HEK293 (cell line): ENCODE measurements at regions not wholly inside any gene's neighbourhood (a gene's known extent, or its start where the extent isn't known, plus 50 kb on each side); places are given as distances from the start of the nearest gene placed in this dataset.

Experiments used
- CTCF ChIA-PET: fragments of 350-600 bp; formaldehyde crosslinking; extraction: SDS; loops from one replicate; lab custom pipeline; 2021; ENCODE audit warnings: antibody characterized with exemption; lab: Yijun Ruan, JAX
- POLR2A ChIA-PET: fragments of 300-600 bp; formaldehyde crosslinking; extraction: SDS; loops from one replicate; lab custom pipeline; 2020; ENCODE audit warnings: antibody characterized with exemption, inconsistent platforms; lab: Yijun Ruan, JAX
- H3K27ac ChIP-seq: fragments of 200-500 bp; sonication (Bioruptor generic); 2 replicates; pipeline ENCODE4 v1.5.1; 2014; ENCODE audit warnings: low read depth, low read length, control low read depth, inconsistent platforms; ENCODE audit errors: extremely low read depth
- H3K36me3 ChIP-seq, 2 experiments: fragments of 200-500 bp in 1 of 2; sonication (Bioruptor generic) in 1 of 2; 1 replicate in 1 of 2; 2 replicates in 1 of 2; pipeline ENCODE4 v1.5.1; 2014 to 2017; ENCODE audit warnings: inconsistent platforms in 2 of 2, low read length in 2 of 2; ENCODE audit not compliant: control insufficient read depth in 2 of 2, insufficient read depth in 1 of 2
- H3K4me1 ChIP-seq: fragments of 200-500 bp; sonication (Bioruptor generic); 2 replicates; pipeline ENCODE4 v1.5.1; 2014; ENCODE audit warnings: mild to moderate bottlenecking, low read length, inconsistent platforms; ENCODE audit not compliant: control insufficient read depth, insufficient read depth
- H3K4me3 ChIP-seq: 2 replicates; pipeline ENCODE4 v1.5.1; 2011; ENCODE audit warnings: low read depth, mild to moderate bottlenecking, control low read depth, low read length, moderate library complexity
- H3K9me3 ChIP-seq: fragments of 200-500 bp; sonication (Bioruptor generic); 2 replicates; pipeline ENCODE4 v1.5.1; 2014; ENCODE audit warnings: low read depth, low read length, inconsistent platforms; ENCODE audit not compliant: control insufficient read depth, insufficient read depth
- AEBP2 ChIP-seq: fragments of 450-650 bp; formaldehyde crosslinking; IDR thresholded peaks from 2 replicates; pipeline ENCODE4 v1.5.1; 2016; ENCODE audit warnings: missing biosample characterization, missing genetic modification characterization, borderline replicate concordance
- EGR2 ChIP-seq: fragments of 450-650 bp; formaldehyde crosslinking; IDR thresholded peaks from 2 replicates; pipeline ENCODE4 v1.5.1; 2016; ENCODE audit warnings: low read depth, missing biosample characterization, missing genetic modification characterization
- RBAK ChIP-seq: fragments of 450-650 bp; formaldehyde crosslinking; IDR thresholded peaks from 2 replicates; pipeline ENCODE4 v1.5.1; 2016; ENCODE audit warnings: missing biosample characterization, missing genetic modification characterization
- ZIC2 ChIP-seq: fragments of 450-650 bp; formaldehyde crosslinking; IDR thresholded peaks from 2 replicates; pipeline ENCODE4 v1.5.1; 2016; ENCODE audit warnings: missing biosample characterization, missing genetic modification characterization
- ZNF112 ChIP-seq: fragments of 450-650 bp; formaldehyde crosslinking; IDR thresholded peaks from 2 replicates; pipeline ENCODE4 v1.5.0; 2017; ENCODE audit warnings: missing biosample characterization, missing genetic modification characterization
- ZNF132 ChIP-seq: fragments of 450-650 bp; formaldehyde crosslinking; IDR thresholded peaks from 2 replicates; pipeline ENCODE4 v1.5.1; 2017; ENCODE audit warnings: missing biosample characterization, missing genetic modification characterization, borderline replicate concordance
- ZNF239 ChIP-seq: fragments of 450-650 bp; formaldehyde crosslinking; IDR thresholded peaks from 2 replicates; pipeline ENCODE4 v1.5.1; 2016; ENCODE audit warnings: missing biosample characterization, missing genetic modification characterization
- ZNF302 ChIP-seq: fragments of 450-650 bp; formaldehyde crosslinking; IDR thresholded peaks from 2 replicates; pipeline ENCODE4 v1.5.1; 2016; ENCODE audit warnings: missing biosample characterization, missing genetic modification characterization, low read depth
- ZNF350 ChIP-seq: fragments of 450-650 bp; formaldehyde crosslinking; IDR thresholded peaks from 2 replicates; pipeline ENCODE4 v1.5.0; 2017; ENCODE audit warnings: missing biosample characterization, mild to moderate bottlenecking, missing genetic modification characterization
- ZNF544 ChIP-seq: fragments of 450-650 bp; formaldehyde crosslinking; IDR thresholded peaks from 2 replicates; pipeline ENCODE4 v1.5.0; 2017; ENCODE audit warnings: missing biosample characterization, missing genetic modification characterization
- ZNF600 ChIP-seq: fragments of 450-650 bp; formaldehyde crosslinking; IDR thresholded peaks from 2 replicates; pipeline ENCODE4 v1.5.1; 2016; ENCODE audit warnings: missing biosample characterization, missing genetic modification characterization
- ZNF623 ChIP-seq: fragments of 450-650 bp; formaldehyde crosslinking; IDR thresholded peaks from 2 replicates; pipeline ENCODE4 v1.5.1; 2016; ENCODE audit warnings: missing biosample characterization, missing genetic modification characterization
- ZNF692 ChIP-seq: fragments of 450-650 bp; formaldehyde crosslinking; IDR thresholded peaks from 2 replicates; pipeline ENCODE4 v1.5.1; 2016; ENCODE audit warnings: missing biosample characterization, missing genetic modification characterization
- ZNF776 ChIP-seq: fragments of 450-650 bp; formaldehyde crosslinking; IDR thresholded peaks from 2 replicates; pipeline ENCODE4 v1.5.0; 2017; ENCODE audit warnings: missing biosample characterization, missing genetic modification characterization, borderline replicate concordance
- ZSCAN16 ChIP-seq: fragments of 450-650 bp; formaldehyde crosslinking; IDR thresholded peaks from 2 replicates; pipeline ENCODE4 v1.5.1; 2016; ENCODE audit warnings: missing biosample characterization, missing genetic modification characterization
- ZSCAN23 ChIP-seq: fragments of 450-650 bp; formaldehyde crosslinking; IDR thresholded peaks from 2 replicates; pipeline ENCODE4 v1.5.1; 2016; ENCODE audit warnings: missing biosample characterization, missing genetic modification characterization
- TF ChIP-seq, protein P1 (sequence below): fragments of 450-650 bp; formaldehyde crosslinking; IDR thresholded peaks from 2 replicates; pipeline ENCODE4 v1.5.0; 2017; ENCODE audit warnings: missing biosample characterization, missing genetic modification characterization, borderline replicate concordance
- TF ChIP-seq, protein P2 (sequence below): fragments of 450-650 bp; formaldehyde crosslinking; IDR thresholded peaks from 2 replicates; pipeline ENCODE4 v1.5.1; 2017; ENCODE audit warnings: missing biosample characterization, missing genetic modification characterization

DNA sequence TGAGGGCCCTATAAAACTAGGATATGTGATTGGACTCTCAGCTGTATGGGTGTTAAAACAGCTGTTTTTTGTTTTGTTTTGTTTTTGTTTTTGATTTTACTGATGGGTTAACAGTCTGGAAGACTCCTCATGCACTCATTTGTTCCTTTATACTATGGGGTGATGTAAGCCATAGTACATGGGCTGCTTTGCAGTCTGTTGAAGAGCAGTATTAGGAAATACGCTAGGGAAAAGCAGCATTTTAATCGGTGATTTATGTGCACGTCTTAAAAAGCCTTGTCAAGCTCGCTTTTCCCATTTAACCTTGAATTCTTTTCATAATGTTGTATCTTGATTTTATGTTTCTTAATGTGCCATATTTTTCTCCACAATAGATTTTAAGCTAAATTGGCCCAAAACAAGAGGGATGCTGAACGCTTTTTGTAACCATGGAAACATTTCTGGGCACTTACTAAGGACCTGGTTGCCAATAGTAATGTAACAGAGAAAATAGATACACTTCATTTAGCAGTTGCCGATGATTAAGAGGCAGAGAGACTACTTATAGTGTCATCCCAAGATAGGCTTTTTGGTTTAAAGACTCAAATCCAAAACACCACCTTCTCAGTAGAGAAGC lies 244.0 kb downstream of the SNAPC1 start (continued):
- TF ChIP-seq ZNF302 (tag by site-specific recombination), result no peak
- no peak for TF ChIP-seq ZNF776
- no peak for TF ChIP-seq ZNF350 (tag by site-specific recombination)
- no peak for TF ChIP-seq ZNF239 (tag by site-specific recombination)
- TF ChIP-seq ZSCAN23 (tag by site-specific recombination), result no peak
- no peak for TF ChIP-seq ZNF132 (tag by site-specific recombination)
- TF ChIP-seq ZNF692 (tag by site-specific recombination), result no peak
- no peak for TF ChIP-seq ZIC2 (tag by site-specific recombination)

DNA sequence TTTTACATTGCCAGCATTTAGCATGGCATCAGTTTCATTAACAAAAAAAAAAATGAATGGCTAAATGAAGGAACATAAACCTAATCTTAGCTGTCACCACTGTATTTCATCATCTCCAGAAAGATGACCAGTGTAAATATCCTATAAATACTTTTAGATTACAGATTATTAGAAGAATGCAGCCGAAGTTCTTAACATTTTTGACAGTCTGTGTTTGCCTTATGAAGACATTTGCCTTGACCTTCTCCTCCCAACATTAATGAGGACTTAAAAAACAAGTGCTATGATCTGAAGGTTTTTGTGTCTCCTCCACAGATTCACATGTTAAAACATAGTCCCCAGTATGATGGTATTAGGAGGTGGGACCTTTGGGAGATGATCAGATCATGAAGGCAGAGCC lies 253.0 kb downstream of the SNAPC1 start:
- POLR2A ChIA-PET, result no interaction called here
- no peak overlapping the region for H3K27ac ChIP-seq
- no peak for TF ChIP-seq ZSCAN16 (tag by site-specific recombination)
- TF ChIP-seq EGR2, result no peak
- TF ChIP-seq RBAK, result no peak
- TF ChIP-seq, protein P1, sequence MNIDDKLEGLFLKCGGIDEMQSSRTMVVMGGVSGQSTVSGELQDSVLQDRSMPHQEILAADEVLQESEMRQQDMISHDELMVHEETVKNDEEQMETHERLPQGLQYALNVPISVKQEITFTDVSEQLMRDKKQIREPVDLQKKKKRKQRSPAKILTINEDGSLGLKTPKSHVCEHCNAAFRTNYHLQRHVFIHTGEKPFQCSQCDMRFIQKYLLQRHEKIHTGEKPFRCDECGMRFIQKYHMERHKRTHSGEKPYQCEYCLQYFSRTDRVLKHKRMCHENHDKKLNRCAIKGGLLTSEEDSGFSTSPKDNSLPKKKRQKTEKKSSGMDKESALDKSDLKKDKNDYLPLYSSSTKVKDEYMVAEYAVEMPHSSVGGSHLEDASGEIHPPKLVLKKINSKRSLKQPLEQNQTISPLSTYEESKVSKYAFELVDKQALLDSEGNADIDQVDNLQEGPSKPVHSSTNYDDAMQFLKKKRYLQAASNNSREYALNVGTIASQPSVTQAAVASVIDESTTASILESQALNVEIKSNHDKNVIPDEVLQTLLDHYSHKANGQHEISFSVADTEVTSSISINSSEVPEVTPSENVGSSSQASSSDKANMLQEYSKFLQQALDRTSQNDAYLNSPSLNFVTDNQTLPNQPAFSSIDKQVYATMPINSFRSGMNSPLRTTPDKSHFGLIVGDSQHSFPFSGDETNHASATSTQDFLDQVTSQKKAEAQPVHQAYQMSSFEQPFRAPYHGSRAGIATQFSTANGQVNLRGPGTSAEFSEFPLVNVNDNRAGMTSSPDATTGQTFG, result no peak
- TF ChIP-seq ZNF600, result no peak
- no peaks in the 10 kb centered on the region for H3K4me1 ChIP-seq
- no peak overlapping the region for H3K4me3 ChIP-seq
- no peaks in the 10 kb centered on the region for H3K9me3 ChIP-seq
- no peaks in the 10 kb centered on the region for H3K36me3 ChIP-seq
- CTCF ChIA-PET, result no interaction called here

DNA sequence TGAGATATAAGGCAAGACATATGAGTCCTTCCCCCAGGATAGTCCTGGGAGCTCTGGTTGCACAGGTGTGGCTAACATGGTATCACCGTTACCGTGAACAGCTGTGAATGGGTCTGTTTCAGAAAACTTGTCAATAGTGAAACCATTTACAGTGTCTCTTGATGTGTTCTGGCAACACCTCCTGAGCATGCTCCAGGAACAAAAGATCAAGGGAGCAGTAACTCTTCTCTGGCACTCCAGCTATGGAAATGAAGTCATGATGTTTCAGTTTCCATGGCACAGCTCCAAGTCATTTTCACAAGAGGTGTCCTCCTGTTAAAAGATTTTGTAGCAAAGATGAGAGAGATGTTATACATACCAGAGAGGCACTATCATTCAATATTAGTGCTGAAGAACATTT lies 253.7 kb downstream of the SNAPC1 start:
- Histone ChIP-seq H3K4me3 (no peak overlapping the region), H3K4me1 (no peaks in the 10 kb centered on the region), H3K9me3 (no peaks in the 10 kb centered on the region), H3K36me3 (no peaks in the 10 kb centered on the region), H3K27ac (no peak overlapping the region)
- ChIA-PET POLR2A (no interaction called here), CTCF (no interaction called here)
- TF ChIP-seq, protein P2, sequence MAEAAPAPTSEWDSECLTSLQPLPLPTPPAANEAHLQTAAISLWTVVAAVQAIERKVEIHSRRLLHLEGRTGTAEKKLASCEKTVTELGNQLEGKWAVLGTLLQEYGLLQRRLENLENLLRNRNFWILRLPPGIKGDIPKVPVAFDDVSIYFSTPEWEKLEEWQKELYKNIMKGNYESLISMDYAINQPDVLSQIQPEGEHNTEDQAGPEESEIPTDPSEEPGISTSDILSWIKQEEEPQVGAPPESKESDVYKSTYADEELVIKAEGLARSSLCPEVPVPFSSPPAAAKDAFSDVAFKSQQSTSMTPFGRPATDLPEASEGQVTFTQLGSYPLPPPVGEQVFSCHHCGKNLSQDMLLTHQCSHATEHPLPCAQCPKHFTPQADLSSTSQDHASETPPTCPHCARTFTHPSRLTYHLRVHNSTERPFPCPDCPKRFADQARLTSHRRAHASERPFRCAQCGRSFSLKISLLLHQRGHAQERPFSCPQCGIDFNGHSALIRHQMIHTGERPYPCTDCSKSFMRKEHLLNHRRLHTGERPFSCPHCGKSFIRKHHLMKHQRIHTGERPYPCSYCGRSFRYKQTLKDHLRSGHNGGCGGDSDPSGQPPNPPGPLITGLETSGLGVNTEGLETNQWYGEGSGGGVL (tag by site-specific recombination), result no peak
- TF ChIP-seq ZNF623, result no peak

DNA sequence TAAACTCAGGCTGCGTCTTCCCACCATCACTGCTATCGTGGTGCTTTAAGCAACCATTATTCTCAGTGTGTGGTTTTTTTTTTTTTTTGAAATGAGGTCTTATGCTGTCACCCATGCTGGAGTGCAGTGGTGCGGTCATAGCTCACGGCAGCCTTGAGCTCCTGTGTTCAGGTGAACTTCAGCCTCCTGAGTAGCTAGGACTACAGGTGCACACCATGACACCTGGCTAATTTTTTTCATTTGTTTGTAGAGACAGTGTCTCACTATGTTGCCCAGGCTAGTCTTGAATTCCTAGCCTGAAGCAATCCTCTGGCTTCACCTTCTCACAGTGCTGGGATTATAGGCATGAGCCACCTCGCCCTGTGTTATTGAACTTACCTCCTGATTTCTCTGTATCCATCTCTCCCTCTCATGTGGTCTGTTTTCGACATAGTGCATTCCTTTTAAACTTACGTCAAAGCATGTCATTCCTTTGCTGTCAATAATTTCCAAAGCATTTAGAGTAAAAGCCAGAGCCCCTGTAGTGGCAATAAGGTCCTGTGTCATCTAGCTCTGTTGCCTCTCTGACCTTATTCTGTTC lies 255.5 kb downstream of the SNAPC1 start:
- Histone ChIP-seq H3K36me3 (no peaks in the 10 kb centered on the region), H3K27ac (no peak overlapping the region), H3K9me3 (no peaks in the 10 kb centered on the region), H3K4me3 (no peak overlapping the region), H3K4me1 (no peaks in the 10 kb centered on the region)
- no peak for TF ChIP-seq ZNF544 (tag by site-specific recombination)
- TF ChIP-seq ZNF112 (tag by site-specific recombination), result no peak
- TF ChIP-seq AEBP2, result no peak
- ChIA-PET CTCF (no interaction called here), POLR2A (no interaction called here)
